ENCODE measurements at regions not wholly inside any gene's neighbourhood (a gene's known extent, or its start where the extent isn't known, plus 50 kb on each side); places are given as distances from the start of the nearest gene placed in this dataset.

DNA sequence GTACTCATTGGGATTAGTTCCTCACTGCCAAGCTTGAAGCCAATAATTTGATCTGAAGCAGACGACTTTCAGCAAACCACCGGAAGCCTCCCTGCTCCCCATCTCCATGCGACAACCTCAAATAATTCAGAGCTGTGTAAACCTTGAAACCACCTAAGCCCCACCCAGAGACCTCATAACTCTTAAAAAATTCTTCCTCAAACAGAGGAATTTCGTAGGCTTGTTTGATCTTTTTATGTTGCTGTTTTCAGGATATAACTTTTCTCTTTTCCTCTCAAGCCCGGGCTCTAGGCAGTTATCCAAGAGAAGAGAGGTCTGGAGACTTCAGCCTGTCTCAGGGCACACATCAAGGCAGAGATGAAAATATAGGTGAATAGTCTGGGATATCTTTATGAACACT lies 311.6 kb downstream of the KCNRG start:
- H3K9me3 ChIP-seq = no peaks in the 10 kb centered on the region
- 57% methylated on average over 5 of the region's 5 CpGs for WGBS (ENCODE audit: insufficient coverage, low coverage, low lambda C conversion rate, missing lambda C conversion rate)
- H3K27me3 ChIP-seq = no peaks in the 10 kb centered on the region
- no peaks in the 10 kb centered on the region for H3K4me1 ChIP-seq
- no peak for ATAC-seq
- intact Hi-C loops (cut with DNase I) = no loop called here
- TF ChIP-seq POLR2A (IDR thresholded peaks at IDR 0.05) = no peak
- no peak for DNase-seq
- no peak overlapping the region for H3K4me3 ChIP-seq
- no peaks in the 10 kb centered on the region for H3K36me3 ChIP-seq
- H3K27ac ChIP-seq = no peak overlapping the region

DNA sequence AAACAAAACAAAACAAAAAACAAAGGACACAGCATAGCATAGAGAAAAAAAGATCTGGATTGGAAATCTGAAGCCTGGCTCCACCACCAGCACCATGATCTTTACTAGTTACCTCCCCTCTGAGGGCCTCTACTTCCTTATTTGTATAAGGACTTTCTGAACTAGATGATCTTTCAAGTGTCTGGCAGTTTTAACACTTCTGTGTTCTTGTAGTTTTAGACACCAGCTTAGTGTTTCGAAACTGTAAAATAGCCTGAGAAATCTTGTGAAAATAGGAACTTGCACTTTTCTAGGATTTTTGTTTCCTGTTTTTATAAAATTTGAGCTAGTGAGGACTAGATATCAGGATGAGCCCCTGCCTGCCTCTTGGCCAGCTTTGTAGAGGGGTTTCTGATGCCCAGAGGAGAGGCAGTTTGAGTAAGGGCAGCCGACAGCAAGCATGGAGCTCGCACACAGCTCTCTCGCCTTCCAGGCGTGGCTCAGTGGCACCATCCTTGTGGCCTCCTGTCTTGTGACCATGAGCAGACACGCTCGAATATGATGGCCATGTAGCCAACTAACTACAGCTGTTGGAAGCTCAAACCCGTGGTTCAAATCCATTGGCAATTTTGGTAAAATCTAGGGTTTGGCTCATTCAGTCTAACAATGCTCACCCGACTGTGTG lies 319.0 kb downstream of the KCNRG start:
- 91% methylated on average over 6 of the region's 9 CpGs for WGBS (ENCODE audit: insufficient coverage, low coverage, low lambda C conversion rate, missing lambda C conversion rate)
- TF ChIP-seq, protein P1, sequence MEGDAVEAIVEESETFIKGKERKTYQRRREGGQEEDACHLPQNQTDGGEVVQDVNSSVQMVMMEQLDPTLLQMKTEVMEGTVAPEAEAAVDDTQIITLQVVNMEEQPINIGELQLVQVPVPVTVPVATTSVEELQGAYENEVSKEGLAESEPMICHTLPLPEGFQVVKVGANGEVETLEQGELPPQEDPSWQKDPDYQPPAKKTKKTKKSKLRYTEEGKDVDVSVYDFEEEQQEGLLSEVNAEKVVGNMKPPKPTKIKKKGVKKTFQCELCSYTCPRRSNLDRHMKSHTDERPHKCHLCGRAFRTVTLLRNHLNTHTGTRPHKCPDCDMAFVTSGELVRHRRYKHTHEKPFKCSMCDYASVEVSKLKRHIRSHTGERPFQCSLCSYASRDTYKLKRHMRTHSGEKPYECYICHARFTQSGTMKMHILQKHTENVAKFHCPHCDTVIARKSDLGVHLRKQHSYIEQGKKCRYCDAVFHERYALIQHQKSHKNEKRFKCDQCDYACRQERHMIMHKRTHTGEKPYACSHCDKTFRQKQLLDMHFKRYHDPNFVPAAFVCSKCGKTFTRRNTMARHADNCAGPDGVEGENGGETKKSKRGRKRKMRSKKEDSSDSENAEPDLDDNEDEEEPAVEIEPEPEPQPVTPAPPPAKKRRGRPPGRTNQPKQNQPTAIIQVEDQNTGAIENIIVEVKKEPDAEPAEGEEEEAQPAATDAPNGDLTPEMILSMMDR (IDR thresholded peaks at IDR 0.05) = no peak
- no peak for TF ChIP-seq POLR2A (IDR thresholded peaks at IDR 0.05)
- Histone ChIP-seq H3K27ac (no peak overlapping the region), H3K36me3 (no peaks in the 10 kb centered on the region), H3K4me1 (peaks cover 0 to 4% (median 0%) of the 10 kb centered on the region in 4 donors), H3K4me3 (no peak overlapping the region), H3K27me3 (no peaks in the 10 kb centered on the region), H3K9me3 (no peaks in the 10 kb centered on the region)
- ATAC-seq (peak; percentile 44 to 65 (median 53)), DNase-seq (no peak)
- intact Hi-C loops (cut with DNase I) = no loop called here

DNA sequence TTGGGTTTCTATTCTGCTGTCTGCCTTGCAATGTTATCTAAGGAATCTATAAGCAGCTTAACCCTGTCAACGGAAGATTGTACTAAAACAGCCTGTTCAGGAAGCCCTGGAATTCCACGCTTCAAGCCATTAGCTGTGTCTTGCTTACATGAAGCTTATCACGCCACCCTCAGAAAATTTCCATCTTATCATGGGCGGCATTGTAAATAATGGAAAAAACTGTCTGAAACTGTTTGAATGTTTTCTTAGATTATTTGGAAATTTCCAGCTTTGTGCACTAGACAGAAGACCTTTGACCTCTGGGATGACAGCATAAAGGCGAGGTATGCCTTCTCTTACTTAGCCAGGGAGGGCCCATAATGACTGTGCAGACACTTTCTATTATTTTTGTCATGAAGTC lies 319.7 kb downstream of the KCNRG start:
- no peak overlapping the region for H3K27ac ChIP-seq
- H3K27me3 ChIP-seq = no peaks in the 10 kb centered on the region
- DNase-seq = no peak
- H3K36me3 ChIP-seq = no peaks in the 10 kb centered on the region
- no peak overlapping the region for H3K4me3 ChIP-seq
- WGBS (ENCODE audit: insufficient coverage, low coverage, low lambda C conversion rate, missing lambda C conversion rate) = 64% methylated on average over 5 of the region's 5 CpGs
- TF ChIP-seq, protein P1 (IDR thresholded peaks at IDR 0.05) = no peak
- no peak for TF ChIP-seq POLR2A (IDR thresholded peaks at IDR 0.05)
- intact Hi-C loops (cut with DNase I) = no loop called here
- H3K4me1 ChIP-seq = peaks cover 0 to 4% (median 0%) of the 10 kb centered on the region in 4 donors
- ATAC-seq = peak in 1 of 4 donors; percentile 61
- H3K9me3 ChIP-seq = no peaks in the 10 kb centered on the region

DNA sequence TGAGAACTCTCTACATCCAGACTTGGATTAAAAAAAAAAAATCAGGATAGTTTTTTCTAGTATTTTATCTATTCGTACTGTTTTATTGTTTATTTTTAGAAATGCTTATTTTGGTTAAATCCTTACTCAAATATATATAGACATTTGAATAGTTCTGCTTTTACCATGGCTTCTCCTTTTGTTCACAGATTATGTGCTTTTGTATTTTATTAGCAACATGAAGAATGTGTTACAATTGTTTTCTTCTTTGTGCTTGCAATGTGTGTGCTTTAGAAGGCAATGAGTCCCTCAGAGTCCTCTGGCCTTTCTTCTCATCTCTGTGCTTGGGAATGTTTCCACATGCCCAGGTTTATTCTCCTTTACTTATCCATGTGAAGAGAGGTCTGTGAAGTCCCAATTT lies 324.0 kb downstream of the KCNRG start:
- Histone ChIP-seq H3K27me3 (no peaks in the 10 kb centered on the region), H3K4me3 (no peak overlapping the region), H3K4me1 (peaks cover 0 to 4% (median 0%) of the 10 kb centered on the region in 4 donors), H3K27ac (no peak overlapping the region), H3K9me3 (no peaks in the 10 kb centered on the region), H3K36me3 (no peaks in the 10 kb centered on the region)
- intact Hi-C loops (cut with DNase I) = no loop called here
- 45% methylated on average over 1 of the region's 1 CpG for WGBS (ENCODE audit: insufficient coverage, low coverage, low lambda C conversion rate, missing lambda C conversion rate)
- TF ChIP-seq, protein P1 (IDR thresholded peaks at IDR 0.05) = no peak
- TF ChIP-seq POLR2A (IDR thresholded peaks at IDR 0.05) = no peak
- ATAC-seq (no peak), DNase-seq (no peak)

DNA sequence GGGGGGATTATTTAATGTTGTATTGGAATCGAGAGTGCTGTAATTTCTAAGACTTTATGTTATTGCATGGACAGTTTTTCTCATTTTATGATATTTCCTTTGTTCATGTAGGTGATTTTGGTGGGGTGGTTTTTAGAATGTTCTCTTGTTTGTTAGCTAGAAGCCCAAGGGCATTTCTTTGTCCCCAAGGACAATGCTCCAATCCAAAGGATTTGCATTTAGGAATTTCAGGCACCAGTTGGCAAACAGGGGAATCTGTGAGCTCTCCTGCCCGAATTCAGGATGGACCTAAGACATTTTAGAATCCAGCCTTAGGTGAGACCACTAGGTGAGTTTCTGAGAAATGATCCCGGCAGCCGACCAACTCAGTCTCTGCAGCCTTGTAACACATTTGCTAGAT lies 324.9 kb downstream of the KCNRG start:
- intact Hi-C loops (cut with DNase I) = no loop called here
- ATAC-seq = no peak
- no peak for DNase-seq
- no peak overlapping the region for H3K27ac ChIP-seq
- H3K4me3 ChIP-seq = no peak overlapping the region
- WGBS (ENCODE audit: insufficient coverage, low coverage, low lambda C conversion rate, missing lambda C conversion rate) = 67% methylated on average over 2 of the region's 4 CpGs
- H3K36me3 ChIP-seq = no peaks in the 10 kb centered on the region
- H3K27me3 ChIP-seq = no peaks in the 10 kb centered on the region
- peaks cover 0 to under 1% (median 0%) of the 10 kb centered on the region in 4 donors for H3K4me1 ChIP-seq
- H3K9me3 ChIP-seq = no peaks in the 10 kb centered on the region
- TF ChIP-seq, protein P1 (IDR thresholded peaks at IDR 0.05) = no peak
- no peak for TF ChIP-seq POLR2A (IDR thresholded peaks at IDR 0.05)
